HepG2 (cell line): ENCODE measurements at regions not wholly inside any gene's neighbourhood (a gene's known extent, or its start where the extent isn't known, plus 50 kb on each side); places are given as distances from the start of the nearest gene placed in this dataset.
A peak's percentile ranks its signal among the peaks of the same experiment; 100 is the strongest.

Experiments
- ATAC-seq: fragments of 200-7000 bp; cut with Tn5 transposase; 3 replicates; pipeline ENCODE4 v1.9.1; 2020; ENCODE audit warnings: mild to moderate bottlenecking, moderate library complexity
- BruUV-seq: library from RNA; stranded (reverse); fragments of 400-500 nt; replicated peaks from 2 replicates; lab custom pipeline; 2021; lab: Mats Ljungman, UMichigan
- CTCF ChIA-PET: fragments of 300-600 bp; formaldehyde crosslinking; extraction: SDS; loops from one replicate; lab custom pipeline; 2021; ENCODE audit warnings: low total read pairs, inconsistent platforms, low intra/inter-chr PET ratio; lab: Yijun Ruan, JAX
- POLR2A ChIA-PET: fragments of 350-600 bp; sonication (Branson Sonifier 250); formaldehyde crosslinking; loops from one replicate; lab custom pipeline; 2020; ENCODE audit warnings: antibody characterized with exemption, inconsistent platforms; lab: Yijun Ruan, JAX
- DNase-seq: peaks from one replicate; pipeline ENCODE4 v3.0.0-alpha.2; 2015; ENCODE audit warnings: low spot score
- FAIRE-seq: peaks from 3 replicates; lab custom pipeline; 2011; peaks lifted over from hg19 to GRCh38; lab: Jason Lieb, UNC
- H2AFZ ChIP-seq: one replicate; pipeline ENCODE4 v1.6.1; 2011; ENCODE audit warnings: low read length, inconsistent platforms
- H3K27ac ChIP-seq: fragments of 300-600 bp; 3 replicates; pipeline ENCODE4 v1.8.0; 2011; ENCODE audit warnings: mixed run types, mild to moderate bottlenecking, mixed read lengths, low read length, inconsistent platforms; ENCODE audit not compliant: insufficient read depth; ENCODE audit errors: extremely low read length
- H3K27me3 ChIP-seq, 2 experiments: fragments of 200-600 bp in 1 of 2; 2 replicates in 1 of 2; 3 replicates in 1 of 2; pipeline versions ENCODE4 v1.6.0 to v1.8.0; 2011; ENCODE audit warnings: low read length in 2 of 2, mild to moderate bottlenecking in 2 of 2, moderate library complexity in 2 of 2, inconsistent platforms in 1 of 2; ENCODE audit not compliant: insufficient read depth in 2 of 2, control insufficient read depth in 1 of 2
- H3K36me3 ChIP-seq, 2 experiments: fragments of 200-600 bp in 1 of 2; replicated peaks in 1 of 2; 2 replicates in 1 of 2; 3 replicates in 1 of 2; pipeline versions ENCODE4 v1.5.1 to v1.8.0; 2011; ENCODE audit warnings: low read length in 2 of 2, inconsistent platforms in 1 of 2; ENCODE audit not compliant: insufficient read depth in 2 of 2, control insufficient read depth in 1 of 2
- H3K4me1 ChIP-seq: 2 replicates; pipeline ENCODE4 v1.5.1; 2012; ENCODE audit warnings: low read length, inconsistent platforms; ENCODE audit not compliant: insufficient read depth
- H3K4me2 ChIP-seq: 2 replicates; pipeline ENCODE4 v1.6.0; 2011; ENCODE audit warnings: low read depth, low read length, inconsistent platforms
- H3K4me3 ChIP-seq, 3 experiments: fragments of 200-600 bp in 1 of 3; sonication (generic), shearing (Covaris generic) in 1 of 3; replicated peaks in 1 of 3; 2 replicates each; pipeline ENCODE4 v1.5.1; 2011 to 2016; ENCODE audit warnings: low read length in 3 of 3, inconsistent platforms in 2 of 3, low read depth in 2 of 3, mild to moderate bottlenecking in 2 of 3, control low read depth in 1 of 3, mixed read lengths in 1 of 3; ENCODE audit not compliant: insufficient read depth in 1 of 3
- H3K79me2 ChIP-seq: one replicate; pipeline ENCODE4 v1.6.1; 2011; ENCODE audit warnings: low read length, inconsistent platforms; ENCODE audit not compliant: insufficient read depth
- H3K9ac ChIP-seq: 2 replicates; pipeline ENCODE4 v1.6.0; 2011; ENCODE audit warnings: mild to moderate bottlenecking, low read depth, low read length, inconsistent platforms; ENCODE audit not compliant: insufficient read depth
- H3K9me3 ChIP-seq: 2 replicates; pipeline ENCODE4 v1.5.1; 2012; ENCODE audit warnings: mild to moderate bottlenecking, low read length
- H4K20me1 ChIP-seq: 2 replicates; pipeline ENCODE4 v1.6.0; 2011; ENCODE audit warnings: inconsistent platforms, mild to moderate bottlenecking, low read length, moderate library complexity; ENCODE audit not compliant: insufficient read depth
- CEBPB ChIP-seq: IDR thresholded peaks from 2 replicates; pipeline ENCODE4 v1.6.1; 2011; ENCODE audit warnings: low read depth, low read length, improper control_type of control experiment, borderline replicate concordance
- NFE2L2 ChIP-seq: fragments of 150-350 bp; IDR thresholded peaks from 2 replicates; pipeline ENCODE4 v1.6.1; 2014; ENCODE audit warnings: low read length
- ZNF816 ChIP-seq: sonication (generic); formaldehyde crosslinking; IDR thresholded peaks from 2 replicates; pipeline ENCODE4 v1.8.0; 2022; ENCODE audit warnings: missing genetic modification reagents, mild to moderate bottlenecking, borderline replicate concordance
- WGBS: methylation state at CpG from one replicate; pipeline ENCODE4 v1.1.6; 2017; ENCODE audit warnings: low lambda C conversion rate; 5-methylcytosine and 5-hydroxymethylcytosine counted together
- in situ Hi-C: cut with HindIII; loops from 2 replicates; pipeline ENCODE4 v1.10.0; 2017; ENCODE audit warnings: low pct_unique_long_range_greater_than_20kb; ENCODE audit not compliant: extremely low pct_ligation_motif_present
- intact Hi-C: fragments of 100-400 bp; cut with micrococcal nuclease; formaldehyde crosslinking; loops from one replicate; pipeline ENCODE4 v1.10.0; 2022; ENCODE audit not compliant: unreplicated experiment
- TF ChIP-seq, protein P1 (sequence below): sonication (generic); formaldehyde crosslinking; IDR thresholded peaks from 2 replicates; pipeline ENCODE4 v1.5.0; 2020; ENCODE audit warnings: missing genetic modification reagents
- TF ChIP-seq, protein P2 (sequence below): sonication (generic); formaldehyde crosslinking; IDR thresholded peaks from 2 replicates; pipeline ENCODE4 v1.4.0; 2020; ENCODE audit warnings: missing genetic modification reagents

DNA sequence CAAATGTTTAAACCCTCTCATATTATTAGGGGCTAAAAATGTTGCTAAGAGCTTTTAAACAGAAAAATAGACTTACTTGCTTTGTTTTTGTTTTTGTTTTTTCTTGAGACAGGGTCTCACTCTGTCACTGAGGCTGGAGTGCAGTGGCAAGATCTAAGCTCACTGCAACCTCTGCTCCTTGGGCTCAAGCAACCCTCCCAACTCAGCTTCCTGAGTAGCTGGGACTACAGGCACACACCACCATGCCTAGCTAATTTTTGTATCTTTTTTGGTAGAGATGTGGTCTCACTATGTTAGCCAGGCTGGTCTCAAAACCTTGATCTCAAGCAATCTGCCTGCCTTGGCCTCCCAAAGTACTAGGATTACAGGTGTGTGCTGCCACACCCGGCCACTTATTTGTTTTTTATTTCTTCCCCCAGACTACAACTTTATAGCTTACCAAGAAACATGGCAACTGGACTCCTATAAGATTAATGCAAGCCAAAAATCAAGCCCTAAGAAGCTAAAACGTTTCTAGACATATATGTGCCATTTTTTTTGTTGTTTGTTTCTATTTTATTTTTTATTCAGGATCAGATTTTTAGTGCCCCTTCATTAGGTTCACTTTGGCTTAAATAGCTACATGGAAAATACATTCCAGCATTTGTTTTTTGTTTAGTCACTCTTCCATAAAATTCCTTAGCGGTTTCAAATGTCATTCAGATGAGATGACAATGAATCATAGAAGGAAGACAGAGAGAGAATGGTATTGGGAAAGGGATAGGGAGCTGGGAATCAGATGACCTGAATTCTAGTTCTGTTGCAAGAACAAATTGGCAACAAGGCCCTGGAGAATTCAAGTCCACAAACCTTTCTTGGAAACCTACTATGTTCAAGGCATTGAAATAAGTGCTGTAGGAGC, 163.4 kb upstream of the MKLN1 start:
- Histone ChIP-seq H3K4me3 (no peak overlapping the region), H3K4me2 (no peak overlapping the region), H3K36me3 (no peaks in the 10 kb centered on the region), H3K4me1 (no peaks in the 10 kb centered on the region), H4K20me1 (no peaks in the 10 kb centered on the region), H3K27ac (no peak overlapping the region), H3K9ac (no peak overlapping the region), H3K9me3 (no peaks in the 10 kb centered on the region), H3K79me2 (no peaks in the 10 kb centered on the region), H3K27me3 (peaks cover 0 to 10% of the 10 kb centered on the region in 2 experiments; a peak in 2 of 5 replicates), H2AFZ (no peak overlapping the region)
- intact Hi-C loops (no loop called here), in situ Hi-C loops (no loop called here)
- ChIA-PET CTCF (no interaction called here), POLR2A (no interaction called here)
- no peak for FAIRE-seq
- WGBS: 6% methylated on average over 3 of the region's 3 CpGs
- no peak for DNase-seq
- ATAC-seq: no peak
- TF ChIP-seq CEBPB (0 out of 2 replicates have a peak, but pooled peaks have one; percentile 10), NFE2L2 (no peak), ZNF816 (CRISPR knock-in tag) (no peak)
- BruUV-seq: no TSS peak

DNA sequence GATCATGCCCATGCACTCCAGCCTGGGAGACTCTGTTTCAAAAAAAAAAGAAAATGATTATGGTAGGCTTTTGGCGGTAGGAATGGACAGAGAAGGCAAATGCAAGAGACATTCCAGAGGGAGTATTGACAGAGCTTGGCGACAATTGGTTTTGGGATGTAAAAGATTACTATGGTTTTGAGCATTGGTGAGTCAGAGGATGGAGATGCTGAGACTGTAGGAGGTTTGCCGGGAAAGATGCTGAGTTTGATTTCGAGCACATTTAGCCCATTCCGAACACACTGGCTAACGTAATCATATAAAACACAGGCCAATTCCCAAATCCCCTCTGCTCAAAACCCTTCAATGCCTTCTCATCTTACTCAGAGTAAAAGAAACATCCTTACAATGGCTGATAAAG, 161.6 kb upstream of the MKLN1 start:
- FAIRE-seq: no peak
- no peaks in the 10 kb centered on the region for H3K4me1 ChIP-seq
- peaks cover 0 to 10% of the 10 kb centered on the region in 2 experiments; a peak in 2 of 5 replicates for H3K27me3 ChIP-seq
- intact Hi-C loops: no loop called here
- TF ChIP-seq, protein P1, sequence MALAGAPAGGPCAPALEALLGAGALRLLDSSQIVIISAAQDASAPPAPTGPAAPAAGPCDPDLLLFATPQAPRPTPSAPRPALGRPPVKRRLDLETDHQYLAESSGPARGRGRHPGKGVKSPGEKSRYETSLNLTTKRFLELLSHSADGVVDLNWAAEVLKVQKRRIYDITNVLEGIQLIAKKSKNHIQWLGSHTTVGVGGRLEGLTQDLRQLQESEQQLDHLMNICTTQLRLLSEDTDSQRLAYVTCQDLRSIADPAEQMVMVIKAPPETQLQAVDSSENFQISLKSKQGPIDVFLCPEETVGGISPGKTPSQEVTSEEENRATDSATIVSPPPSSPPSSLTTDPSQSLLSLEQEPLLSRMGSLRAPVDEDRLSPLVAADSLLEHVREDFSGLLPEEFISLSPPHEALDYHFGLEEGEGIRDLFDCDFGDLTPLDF (CRISPR knock-in tag): no peak
- TF ChIP-seq, protein P2, sequence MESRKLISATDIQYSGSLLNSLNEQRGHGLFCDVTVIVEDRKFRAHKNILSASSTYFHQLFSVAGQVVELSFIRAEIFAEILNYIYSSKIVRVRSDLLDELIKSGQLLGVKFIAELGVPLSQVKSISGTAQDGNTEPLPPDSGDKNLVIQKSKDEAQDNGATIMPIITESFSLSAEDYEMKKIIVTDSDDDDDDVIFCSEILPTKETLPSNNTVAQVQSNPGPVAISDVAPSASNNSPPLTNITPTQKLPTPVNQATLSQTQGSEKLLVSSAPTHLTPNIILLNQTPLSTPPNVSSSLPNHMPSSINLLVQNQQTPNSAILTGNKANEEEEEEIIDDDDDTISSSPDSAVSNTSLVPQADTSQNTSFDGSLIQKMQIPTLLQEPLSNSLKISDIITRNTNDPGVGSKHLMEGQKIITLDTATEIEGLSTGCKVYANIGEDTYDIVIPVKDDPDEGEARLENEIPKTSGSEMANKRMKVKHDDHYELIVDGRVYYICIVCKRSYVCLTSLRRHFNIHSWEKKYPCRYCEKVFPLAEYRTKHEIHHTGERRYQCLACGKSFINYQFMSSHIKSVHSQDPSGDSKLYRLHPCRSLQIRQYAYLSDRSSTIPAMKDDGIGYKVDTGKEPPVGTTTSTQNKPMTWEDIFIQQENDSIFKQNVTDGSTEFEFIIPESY (CRISPR knock-in tag): 0 out of 2 replicates have a peak, but pooled peaks have one; percentile 29
- TF ChIP-seq, all 625 proteins: peak for 1
- DNase-seq (no peak), ATAC-seq (no peak)
- in situ Hi-C loops: no loop called here
- CTCF ChIA-PET: no interaction called here
- BruUV-seq: no TSS peak
- Histone ChIP-seq H3K36me3 (no peaks in the 10 kb centered on the region), H3K79me2 (no peaks in the 10 kb centered on the region), H3K4me2 (no peak overlapping the region), H3K9ac (no peak overlapping the region), H2AFZ (no peak overlapping the region), H3K9me3 (no peaks in the 10 kb centered on the region), H4K20me1 (no peaks in the 10 kb centered on the region), H3K27ac (no peak overlapping the region), H3K4me3 (no peak overlapping the region)
- POLR2A ChIA-PET: no interaction called here
- 60% methylated on average over 6 of the region's 6 CpGs for WGBS
